Sigmoid colon (tissue), 4 donors: ENCODE measurements at regions not wholly inside any gene's neighbourhood (a gene's known extent, or its start where the extent isn't known, plus 50 kb on each side); places are given as distances from the start of the nearest gene placed in this dataset.

Source experiments
- CTCF ChIP-seq, 4 experiments: fragments of 450-650 bp in 3 of 4; fragments of 200-600 bp in 1 of 4; IDR thresholded peaks; one replicate each; pipeline ENCODE4 v1.5.1; 2016 to 2019; ENCODE audit warnings: antibody characterized with exemption in 4 of 4, mild to moderate bottlenecking in 3 of 4, moderate library complexity in 2 of 4
- POLR2A ChIP-seq, 2 donors: fragments of 450-650 bp; IDR thresholded peaks; one replicate each; pipeline ENCODE4 v1.6.1; 2016; ENCODE audit warnings: antibody characterized with exemption in 2 of 2, mild to moderate bottlenecking in 2 of 2, moderate library complexity in 2 of 2
- POLR2AphosphoS5 ChIP-seq, 4 donors: sonication (generic); formaldehyde crosslinking; IDR thresholded peaks; one replicate each; pipeline ENCODE4 v1.6.1; 2017; ENCODE audit warnings: antibody characterized with exemption in 4 of 4

GRCh38 chr7:112898432-112899290 lies 108.5 kb upstream of the TMEM168 start:
- no peak for TF ChIP-seq POLR2A (IDR thresholded peaks at IDR 0.05)
- TF ChIP-seq CTCF (IDR thresholded peaks at IDR 0.05) = peak in 2 of 4 experiments; percentile 32 to 34
- TF ChIP-seq POLR2AphosphoS5 (IDR thresholded peaks at IDR 0.05) = no peak
